DND-41 (cell line): ENCODE measurements at regions not wholly inside any gene's neighbourhood (a gene's known extent, or its start where the extent isn't known, plus 50 kb on each side); places are given as distances from the start of the nearest gene placed in this dataset.

ENCODE experiments used
- ATAC-seq: fragments of 200-7000 bp; cut with Tn5 transposase; 3 replicates; pipeline ENCODE4 v1.9.1; 2021; ENCODE audit warnings: low read depth; ENCODE audit not compliant: insufficient read depth
- DNase-seq: peaks from one replicate; pipeline ENCODE4 v3.0.0-alpha.2; 2020
- H2AFZ ChIP-seq: 2 replicates; pipeline ENCODE4 v1.6.0; 2012; ENCODE audit warnings: low read depth, low read length
- H3K27ac ChIP-seq: 2 replicates; pipeline ENCODE4 v1.5.1; 2012; ENCODE audit warnings: low read length, inconsistent platforms
- H3K27me3 ChIP-seq: fragments of 200-600 bp; sonication (generic); 2 replicates; pipeline ENCODE4 v1.6.0; 2012; ENCODE audit warnings: low read length, mild to moderate bottlenecking, inconsistent platforms; ENCODE audit not compliant: insufficient read depth, poor library complexity
- H3K36me3 ChIP-seq: 2 replicates; pipeline ENCODE4 v1.5.1; 2012; ENCODE audit warnings: low read length, inconsistent platforms; ENCODE audit not compliant: insufficient read depth
- H3K4me1 ChIP-seq: 2 replicates; pipeline ENCODE4 v1.5.1; 2012; ENCODE audit warnings: mild to moderate bottlenecking, low read length; ENCODE audit not compliant: insufficient read depth
- H3K4me2 ChIP-seq: 2 replicates; pipeline ENCODE4 v1.6.0; 2012; ENCODE audit warnings: mild to moderate bottlenecking, moderate library complexity, low read length, inconsistent platforms; ENCODE audit not compliant: insufficient read depth
- H3K4me3 ChIP-seq, 2 experiments: fragments of 200-600 bp in 1 of 2; shearing (Covaris generic) in 1 of 2; 2 replicates each; pipeline ENCODE4 v1.5.1; 2012 to 2016; ENCODE audit warnings: inconsistent platforms in 2 of 2, low read length in 2 of 2, mild to moderate bottlenecking in 2 of 2, low read depth in 1 of 2, moderate library complexity in 1 of 2
- H3K79me2 ChIP-seq: 2 replicates; pipeline ENCODE4 v1.6.0; 2012; ENCODE audit warnings: low read length, inconsistent platforms; ENCODE audit not compliant: insufficient read depth
- H3K9ac ChIP-seq: 2 replicates; pipeline ENCODE4 v1.6.0; 2012; ENCODE audit warnings: low read depth, mild to moderate bottlenecking, inconsistent platforms, low read length, moderate library complexity
- H3K9me3 ChIP-seq: 2 replicates; pipeline ENCODE4 v1.5.1; 2012; ENCODE audit warnings: low read length, moderate library complexity, mild to moderate bottlenecking, inconsistent platforms; ENCODE audit not compliant: insufficient read depth, severe bottlenecking
- H4K20me1 ChIP-seq: 2 replicates; pipeline ENCODE4 v1.6.0; 2012; ENCODE audit warnings: low read length; ENCODE audit not compliant: insufficient read depth
- CTCF ChIP-seq: IDR thresholded peaks from 2 replicates; pipeline ENCODE4 v1.5.1; 2012; ENCODE audit warnings: borderline replicate concordance, low read length, moderate library complexity, mild to moderate bottlenecking; ENCODE audit not compliant: poor library complexity, severe bottlenecking; ENCODE audit errors: extremely low read depth
- EZH2 ChIP-seq: IDR thresholded peaks from 3 replicates; pipeline ENCODE4 v1.6.1; 2012; ENCODE audit warnings: borderline replicate concordance, low read depth, mild to moderate bottlenecking, moderate library complexity, low read length, inconsistent platforms; ENCODE audit not compliant: severe bottlenecking

GRCh38 chr15:62552444-62552843 lies 387.4 kb upstream of the C2CD4B start:
- H2AFZ ChIP-seq, result no peak overlapping the region
- no peaks in the 10 kb centered on the region for H3K4me1 ChIP-seq
- no peak overlapping the region for H3K9ac ChIP-seq
- H3K4me3 ChIP-seq, result no peak overlapping the region
- no peaks in the 10 kb centered on the region for H3K79me2 ChIP-seq
- H3K4me2 ChIP-seq, result no peak overlapping the region
- DNase-seq (no peak), ATAC-seq (no peak)
- H3K36me3 ChIP-seq, result no peaks in the 10 kb centered on the region
- no peaks in the 10 kb centered on the region for H4K20me1 ChIP-seq
- no peaks in the 10 kb centered on the region for H3K27me3 ChIP-seq
- H3K9me3 ChIP-seq, result no peaks in the 10 kb centered on the region
- no peak overlapping the region for H3K27ac ChIP-seq
- TF ChIP-seq CTCF (no peak), EZH2 (no peak)

- Histone ChIP-seq H3K36me3 (no peaks in the 10 kb centered on the region), H3K4me1 (no peaks in the 10 kb centered on the region), H4K20me1 (no peaks in the 10 kb centered on the region), H3K4me3 (no peak overlapping the region), H3K27me3 (peaks cover 4% of the 10 kb centered on the region), H3K4me2 (no peak overlapping the region), H3K9ac (no peak overlapping the region), H3K27ac (no peak overlapping the region), H2AFZ (no peak overlapping the region), H3K79me2 (no peaks in the 10 kb centered on the region), H3K9me3 (no peaks in the 10 kb centered on the region)
- no peak for DNase-seq
- TF ChIP-seq EZH2, result no peak
- no peak for TF ChIP-seq CTCF
- no peak for ATAC-seq
These were observed 389.0 kb upstream of the C2CD4B start for GRCh38 chr15:62553911-62554563.

- no peak overlapping the region for H2AFZ ChIP-seq
- H3K9ac ChIP-seq, result no peak overlapping the region
- H3K36me3 ChIP-seq, result no peaks in the 10 kb centered on the region
- H3K4me3 ChIP-seq, result no peak overlapping the region
- no peak overlapping the region for H3K4me2 ChIP-seq
- DNase-seq (no peak), ATAC-seq (no peak)
- TF ChIP-seq EZH2, result no peak
- no peaks in the 10 kb centered on the region for H3K79me2 ChIP-seq
- H3K4me1 ChIP-seq, result no peaks in the 10 kb centered on the region
- H3K27ac ChIP-seq, result no peak overlapping the region
- H3K9me3 ChIP-seq, result no peaks in the 10 kb centered on the region
- no peaks in the 10 kb centered on the region for H4K20me1 ChIP-seq
- peaks cover 4% of the 10 kb centered on the region for H3K27me3 ChIP-seq
These were observed 393.7 kb upstream of the C2CD4B start for GRCh38 chr15:62558640-62559380.

- no peak overlapping the region for H3K27ac ChIP-seq
- H3K9me3 ChIP-seq, result no peaks in the 10 kb centered on the region
- H3K9ac ChIP-seq, result no peak overlapping the region
- peaks cover 4% of the 10 kb centered on the region for H3K27me3 ChIP-seq
- no peak for DNase-seq
- no peaks in the 10 kb centered on the region for H3K4me1 ChIP-seq
- no peak for ATAC-seq
- no peak overlapping the region for H2AFZ ChIP-seq
- no peaks in the 10 kb centered on the region for H4K20me1 ChIP-seq
- TF ChIP-seq EZH2 (no peak), CTCF (no peak)
- H3K36me3 ChIP-seq, result no peaks in the 10 kb centered on the region
- no peak overlapping the region for H3K4me3 ChIP-seq
- no peak overlapping the region for H3K4me2 ChIP-seq
- no peaks in the 10 kb centered on the region for H3K79me2 ChIP-seq
These were observed 394.3 kb upstream of the C2CD4B start for GRCh38 chr15:62559381-62559733.
